H1 (cell line): ENCODE measurements at regions not wholly inside any gene's neighbourhood (a gene's known extent, or its start where the extent isn't known, plus 50 kb on each side); places are given as distances from the start of the nearest gene placed in this dataset.

Source experiments
- CTCF ChIA-PET: fragments of 300-600 bp; sonication (Branson Sonifier 250); formaldehyde crosslinking; loops from one replicate; lab custom pipeline; 2021; ENCODE audit not compliant: partially characterized antibody; lab: Charles Lee
- POLR2A ChIA-PET: fragments of 300-600 bp; sonication (Branson Sonifier 250); formaldehyde crosslinking; loops from one replicate; lab custom pipeline; 2021; ENCODE audit warnings: inconsistent platforms; ENCODE audit not compliant: partially characterized antibody; lab: Charles Lee
- DNase-seq, 2 experiments: peaks; one replicate each; pipeline versions ENCODE4 v3.0.0 to v3.0.0-alpha.2; 2010 to 2022; ENCODE audit warnings: low spot score in 2 of 2, low read depth in 1 of 2, mixed read lengths in 1 of 2
- FAIRE-seq: peaks from 2 replicates; lab custom pipeline; 2011; peaks lifted over from hg19 to GRCh38; lab: Jason Lieb, UNC
- H2AFZ ChIP-seq: 2 replicates; pipeline ENCODE4 v1.8.1; 2012; ENCODE audit warnings: low read length, inconsistent platforms
- H2AK5ac ChIP-seq: 2 replicates; pipeline ENCODE4 v1.6.1; 2013; ENCODE audit warnings: low read depth, low read length
- H2BK120ac ChIP-seq: replicated peaks from 2 replicates; pipeline ENCODE3; 2013; ENCODE audit warnings: low read depth, low read length, inconsistent platforms
- H2BK12ac ChIP-seq: 2 replicates; pipeline ENCODE4 v1.6.1; 2013; ENCODE audit warnings: low read depth, low read length
- H2BK15ac ChIP-seq: 2 replicates; pipeline ENCODE4 v1.6.1; 2013; ENCODE audit warnings: low read length
- H2BK20ac ChIP-seq: 2 replicates; pipeline ENCODE4 v1.6.1; 2013; ENCODE audit warnings: low read length
- H2BK5ac ChIP-seq: 2 replicates; pipeline ENCODE4 v1.6.1; 2013; ENCODE audit warnings: low read depth, low read length
- H3K14ac ChIP-seq: 2 replicates; pipeline ENCODE4 v1.6.1; 2013; ENCODE audit warnings: inconsistent platforms; ENCODE audit not compliant: insufficient read length
- H3K18ac ChIP-seq: 2 replicates; pipeline ENCODE4 v1.6.1; 2013; ENCODE audit warnings: low read length; ENCODE audit errors: extremely low read depth
- H3K23ac ChIP-seq: 2 replicates; pipeline ENCODE4 v1.6.1; 2013; ENCODE audit warnings: inconsistent platforms; ENCODE audit not compliant: insufficient read length
- H3K23me2 ChIP-seq: 2 replicates; pipeline ENCODE4 v1.6.1; 2013; ENCODE audit warnings: low read depth, low read length
- H3K27ac ChIP-seq: 2 replicates; pipeline ENCODE4 v1.6.1; 2011; ENCODE audit warnings: low read depth, low read length, inconsistent platforms
- H3K27me3 ChIP-seq, 4 experiments: replicated peaks in 1 of 4; 1 replicate in 1 of 4; 2 replicates in 3 of 4; pipeline versions ENCODE4 v1.6.1 to v1.8.1; 2011 to 2013; ENCODE audit warnings: low read length in 3 of 4, mild to moderate bottlenecking in 3 of 4, inconsistent platforms in 2 of 4, mixed read lengths in 2 of 4, moderate library complexity in 1 of 4; ENCODE audit not compliant: control insufficient read depth in 3 of 4, insufficient read depth in 3 of 4; ENCODE audit errors: extremely low read depth in 1 of 4
- H3K36me3 ChIP-seq, 4 experiments: 2 replicates each; pipeline versions ENCODE4 v1.6.1 to v1.8.1; 2011 to 2013; ENCODE audit warnings: mild to moderate bottlenecking in 4 of 4, low read length in 3 of 4, moderate library complexity in 2 of 4, control low read depth in 1 of 4, inconsistent platforms in 1 of 4; ENCODE audit not compliant: insufficient read depth in 4 of 4, control insufficient read depth in 2 of 4
- H3K4ac ChIP-seq: replicated peaks from 2 replicates; pipeline ENCODE3; 2013; ENCODE audit warnings: low read length, low read depth, mixed read lengths, inconsistent platforms; ENCODE audit not compliant: insufficient read length
- H3K4me1 ChIP-seq, 4 experiments: replicated peaks in 1 of 4; 1 replicate in 1 of 4; 2 replicates in 3 of 4; pipeline versions ENCODE4 v1.6.1 to v1.8.1; 2011 to 2013; ENCODE audit warnings: low read length in 3 of 4, inconsistent platforms in 2 of 4, mixed read lengths in 1 of 4; ENCODE audit not compliant: insufficient read depth in 4 of 4, control insufficient read depth in 3 of 4
- H3K4me2 ChIP-seq, 2 experiments: 2 replicates each; pipeline versions ENCODE4 v1.6.1 to v1.8.1; 2011 to 2013; ENCODE audit warnings: low read depth in 2 of 2, low read length in 2 of 2, control low read depth in 1 of 2, inconsistent platforms in 1 of 2, mild to moderate bottlenecking in 1 of 2; ENCODE audit not compliant: insufficient read depth in 1 of 2
- H3K4me3 ChIP-seq, 4 experiments: fragments of 200-600, 300-600 bp in 1 of 4; sonication (generic), shearing (Covaris generic), sonication (Bioruptor Twin) in 1 of 4; 2 replicates each; pipeline versions ENCODE4 v1.5.1 to v1.8.1; 2011 to 2016; ENCODE audit warnings: low read length in 4 of 4, low read depth in 3 of 4, control low read depth in 2 of 4, inconsistent platforms in 2 of 4, mild to moderate bottlenecking in 2 of 4, mixed read lengths in 1 of 4, moderate library complexity in 1 of 4; ENCODE audit not compliant: insufficient read depth in 2 of 4; ENCODE audit errors: extremely low read depth in 1 of 4
- H3K56ac ChIP-seq: replicated peaks from 2 replicates; pipeline ENCODE3; 2013; ENCODE audit warnings: low read depth, mild to moderate bottlenecking, mixed read lengths, low read length, inconsistent platforms; ENCODE audit not compliant: insufficient read length
- H3K79me1 ChIP-seq: 2 replicates; pipeline ENCODE4 v1.6.1; 2013; ENCODE audit warnings: low read depth, low read length, control low read depth
- H3K79me2 ChIP-seq, 2 experiments: 2 replicates each; pipeline versions ENCODE4 v1.6.1 to v1.8.1; 2012 to 2013; ENCODE audit warnings: low read length in 2 of 2, mild to moderate bottlenecking in 2 of 2, inconsistent platforms in 1 of 2; ENCODE audit not compliant: insufficient read depth in 2 of 2, control insufficient read depth in 1 of 2
- H3K9ac ChIP-seq, 4 experiments: replicated peaks in 1 of 4; 1 replicate in 1 of 4; 2 replicates in 3 of 4; pipeline versions ENCODE4 v1.6.1 to v1.8.1; 2011 to 2013; ENCODE audit warnings: low read depth in 3 of 4, low read length in 3 of 4, control low read depth in 2 of 4, mild to moderate bottlenecking in 2 of 4, moderate library complexity in 2 of 4, inconsistent platforms in 1 of 4; ENCODE audit errors: extremely low read depth in 1 of 4
- H3K9me3 ChIP-seq, 2 experiments: 2 replicates each; pipeline versions ENCODE4 v1.6.1 to v1.8.1; 2012 to 2013; ENCODE audit warnings: mild to moderate bottlenecking in 2 of 2, moderate library complexity in 2 of 2, control low read depth in 1 of 2, inconsistent platforms in 1 of 2, low read depth in 1 of 2, low read length in 1 of 2, mixed read lengths in 1 of 2; ENCODE audit not compliant: insufficient read depth in 2 of 2
- H4K20me1 ChIP-seq, 2 experiments: replicated peaks in 1 of 2; 2 replicates each; pipeline versions ENCODE3 to v1.8.1; 2011 to 2013; ENCODE audit warnings: inconsistent platforms in 2 of 2, low read length in 2 of 2, mild to moderate bottlenecking in 1 of 2; ENCODE audit not compliant: insufficient read depth in 2 of 2, control insufficient read depth in 1 of 2
- H4K5ac ChIP-seq: 2 replicates; pipeline ENCODE4 v1.6.1; 2013; ENCODE audit warnings: low read length, low read depth, mixed read lengths, inconsistent platforms; ENCODE audit not compliant: insufficient read length
- H4K8ac ChIP-seq: 2 replicates; pipeline ENCODE4 v1.8.0; 2013; ENCODE audit warnings: mild to moderate bottlenecking, moderate library complexity, low read length, inconsistent platforms; ENCODE audit not compliant: insufficient read depth; ENCODE audit errors: extremely low read depth
- H4K91ac ChIP-seq: replicated peaks from 2 replicates; pipeline ENCODE3; 2013; ENCODE audit warnings: low read length, mixed read lengths, inconsistent platforms; ENCODE audit not compliant: insufficient read length
- CHD1 ChIP-seq: IDR thresholded peaks from 2 replicates; pipeline ENCODE4 v1.6.1; 2012; ENCODE audit warnings: low read depth, low read length, improper control_type of control experiment
- E2F6 ChIP-seq: IDR thresholded peaks from 2 replicates; pipeline ENCODE4 v1.6.1; 2012; ENCODE audit warnings: inconsistent platforms
- MAFK ChIP-seq: IDR thresholded peaks from 2 replicates; pipeline ENCODE4 v1.6.1; 2012; ENCODE audit warnings: low read depth, mild to moderate bottlenecking, improper control_type of control experiment, low read length
- SP4 ChIP-seq: IDR thresholded peaks from 2 replicates; pipeline ENCODE4 v1.6.1; 2012; ENCODE audit warnings: low read length, inconsistent platforms
- WGBS, 2 experiments: shearing (Covaris generic) in 1 of 2; methylation state at CpG; one replicate each; pipeline versions ENCODE4 v1.1.6 to v1.1.7; 2013 to 2015; ENCODE audit warnings: low lambda C conversion rate in 2 of 2, mixed read lengths in 2 of 2, inconsistent platforms in 1 of 2, low coverage in 1 of 2, missing lambda C conversion rate in 1 of 2; ENCODE audit not compliant: insufficient replicate concordance in 2 of 2, insufficient coverage in 1 of 2, insufficient read length in 1 of 2; ENCODE audit errors: extremely low coverage in 1 of 2, missing lambda C conversion rate in 1 of 2; 5-methylcytosine and 5-hydroxymethylcytosine counted together

GRCh38 chr2:139281124-139281523 lies 500.9 kb upstream of the NXPH2 start:
- H3K27me3 ChIP-seq, result no peaks in the 10 kb centered on the region
- no peak overlapping the region for H3K4ac ChIP-seq
- no peak overlapping the region for H2BK12ac ChIP-seq
- no peak overlapping the region for H4K8ac ChIP-seq
- no peak overlapping the region for H4K91ac ChIP-seq
- CTCF ChIA-PET, result interaction anchor here (0.6 kb wide), 1 partner anchor 84 kb away, joined by 4 read pairs; no protein-coding TSS in a partner anchor
- no peak overlapping the region for H4K5ac ChIP-seq
- H3K23me2 ChIP-seq, result no peaks in the 10 kb centered on the region
- no peak overlapping the region for H3K27ac ChIP-seq
- WGBS, 2 experiments, result 93% methylated on average over 2 of the region's 2 CpGs; no CpG with 5 or more reads in 1 of the 2 experiments
- H2AFZ ChIP-seq, result no peak overlapping the region
- H3K4me3 ChIP-seq, result no peak overlapping the region
- H3K23ac ChIP-seq, result no peak overlapping the region
- H3K79me1 ChIP-seq, result no peaks in the 10 kb centered on the region
- POLR2A ChIA-PET, result no interaction called here
- no peak for FAIRE-seq
- H4K20me1 ChIP-seq, result no peaks in the 10 kb centered on the region
- no peak overlapping the region for H2BK20ac ChIP-seq
- no peak overlapping the region for H3K18ac ChIP-seq
- no peaks in the 10 kb centered on the region for H3K9me3 ChIP-seq
- no peak overlapping the region for H2BK5ac ChIP-seq
- no peaks in the 10 kb centered on the region for H3K36me3 ChIP-seq
- no peak for TF ChIP-seq MAFK
- TF ChIP-seq E2F6, result no peak
- no peak for TF ChIP-seq CHD1
- TF ChIP-seq SP4, result no peak
- TF ChIP-seq, all 59 proteins: peak for 0
- no peak overlapping the region for H3K14ac ChIP-seq
- H2BK15ac ChIP-seq, result no peak overlapping the region
- no peak overlapping the region for H3K4me2 ChIP-seq
- no peak overlapping the region for H3K9ac ChIP-seq
- H2BK120ac ChIP-seq, result no peak overlapping the region
- H3K79me2 ChIP-seq, result no peaks in the 10 kb centered on the region
- H3K4me1 ChIP-seq, result no peaks in the 10 kb centered on the region
- H2AK5ac ChIP-seq, result no peak overlapping the region
- no peak overlapping the region for H3K56ac ChIP-seq
- DNase-seq, result no peak
